WTC11 (cell line): ENCODE measurements at regions not wholly inside any gene's neighbourhood (a gene's known extent, or its start where the extent isn't known, plus 50 kb on each side); places are given as distances from the start of the nearest gene placed in this dataset.

Experiments
- CREB1 ChIP-seq: sonication (generic); formaldehyde crosslinking; IDR thresholded peaks from 2 replicates; pipeline ENCODE4 v1.8.0; 2023; ENCODE audit warnings: mild to moderate bottlenecking, missing genetic modification reagents
- CTCF ChIP-seq: fragments of 200-600 bp; IDR thresholded peaks from 2 replicates; pipeline ENCODE4 v1.8.0; 2022; ENCODE audit warnings: antibody characterized with exemption
- ELF4 ChIP-seq: sonication (generic); formaldehyde crosslinking; IDR thresholded peaks from 2 replicates; pipeline ENCODE4 v1.8.1; 2022; ENCODE audit warnings: low read depth, mild to moderate bottlenecking, moderate library complexity, missing genetic modification reagents
- ESRRA ChIP-seq: sonication (generic); formaldehyde crosslinking; IDR thresholded peaks from 2 replicates; pipeline ENCODE4 v1.8.1; 2022; ENCODE audit warnings: mild to moderate bottlenecking, missing genetic modification reagents, borderline replicate concordance
- MAX ChIP-seq: sonication (generic); formaldehyde crosslinking; IDR thresholded peaks from 2 replicates; pipeline ENCODE4 v1.8.0; 2022; ENCODE audit warnings: mild to moderate bottlenecking, missing genetic modification reagents
- SP1 ChIP-seq: sonication (generic); formaldehyde crosslinking; conservative IDR thresholded peaks from 2 replicates; pipeline ENCODE4 v1.8.1; 2022; ENCODE audit warnings: missing genetic modification reagents
- TF ChIP-seq, protein P1 (sequence below): sonication (generic); formaldehyde crosslinking; conservative IDR thresholded peaks from 2 replicates; pipeline ENCODE4 v1.8.1; 2022; ENCODE audit warnings: mild to moderate bottlenecking, missing genetic modification reagents
- TF ChIP-seq, protein P2 (sequence below): sonication (generic); formaldehyde crosslinking; IDR thresholded peaks from 2 replicates; pipeline ENCODE4 v1.8.1; 2022; ENCODE audit warnings: low read depth, mild to moderate bottlenecking, moderate library complexity, missing genetic modification reagents, borderline replicate concordance
- TF ChIP-seq, protein P3 (sequence below): sonication (generic); formaldehyde crosslinking; IDR thresholded peaks from 2 replicates; pipeline ENCODE4 v1.8.1; 2023; ENCODE audit warnings: mild to moderate bottlenecking, missing genetic modification reagents

DNA sequence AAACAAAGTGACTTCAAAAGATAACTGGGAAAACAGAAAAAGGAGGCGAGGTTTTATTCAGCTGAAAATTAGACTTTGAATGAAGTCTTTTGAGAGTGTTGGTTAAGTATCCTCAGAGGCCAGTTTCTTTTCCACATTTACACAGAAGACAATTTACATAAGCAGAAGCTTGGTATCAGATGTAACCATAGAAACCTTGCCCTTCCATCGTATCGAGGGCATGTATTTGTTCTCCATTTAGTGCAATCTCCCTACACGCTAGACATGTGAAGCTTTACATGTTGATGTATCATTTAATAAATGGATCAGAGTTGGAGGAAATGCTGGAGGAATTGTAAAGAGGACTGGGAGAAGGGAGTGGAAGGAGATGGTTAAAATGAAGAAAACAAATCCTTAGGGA, 161.0 kb upstream of the CRBN start:
- TF ChIP-seq CTCF (no peak), MAX (CRISPR knock-in tag) (no peak), CREB1 (no peak), ESRRA (CRISPR knock-in tag) (no peak), SP1 (CRISPR knock-in tag) (no peak), ELF4 (no peak)
- TF ChIP-seq, protein P1, sequence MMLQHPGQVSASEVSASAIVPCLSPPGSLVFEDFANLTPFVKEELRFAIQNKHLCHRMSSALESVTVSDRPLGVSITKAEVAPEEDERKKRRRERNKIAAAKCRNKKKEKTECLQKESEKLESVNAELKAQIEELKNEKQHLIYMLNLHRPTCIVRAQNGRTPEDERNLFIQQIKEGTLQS (CRISPR knock-in tag) = no peak
- TF ChIP-seq, protein P2, sequence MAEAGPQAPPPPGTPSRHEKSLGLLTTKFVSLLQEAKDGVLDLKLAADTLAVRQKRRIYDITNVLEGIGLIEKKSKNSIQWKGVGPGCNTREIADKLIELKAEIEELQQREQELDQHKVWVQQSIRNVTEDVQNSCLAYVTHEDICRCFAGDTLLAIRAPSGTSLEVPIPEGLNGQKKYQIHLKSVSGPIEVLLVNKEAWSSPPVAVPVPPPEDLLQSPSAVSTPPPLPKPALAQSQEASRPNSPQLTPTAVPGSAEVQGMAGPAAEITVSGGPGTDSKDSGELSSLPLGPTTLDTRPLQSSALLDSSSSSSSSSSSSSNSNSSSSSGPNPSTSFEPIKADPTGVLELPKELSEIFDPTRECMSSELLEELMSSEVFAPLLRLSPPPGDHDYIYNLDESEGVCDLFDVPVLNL (CRISPR knock-in tag) = no peak
- TF ChIP-seq, protein P3, sequence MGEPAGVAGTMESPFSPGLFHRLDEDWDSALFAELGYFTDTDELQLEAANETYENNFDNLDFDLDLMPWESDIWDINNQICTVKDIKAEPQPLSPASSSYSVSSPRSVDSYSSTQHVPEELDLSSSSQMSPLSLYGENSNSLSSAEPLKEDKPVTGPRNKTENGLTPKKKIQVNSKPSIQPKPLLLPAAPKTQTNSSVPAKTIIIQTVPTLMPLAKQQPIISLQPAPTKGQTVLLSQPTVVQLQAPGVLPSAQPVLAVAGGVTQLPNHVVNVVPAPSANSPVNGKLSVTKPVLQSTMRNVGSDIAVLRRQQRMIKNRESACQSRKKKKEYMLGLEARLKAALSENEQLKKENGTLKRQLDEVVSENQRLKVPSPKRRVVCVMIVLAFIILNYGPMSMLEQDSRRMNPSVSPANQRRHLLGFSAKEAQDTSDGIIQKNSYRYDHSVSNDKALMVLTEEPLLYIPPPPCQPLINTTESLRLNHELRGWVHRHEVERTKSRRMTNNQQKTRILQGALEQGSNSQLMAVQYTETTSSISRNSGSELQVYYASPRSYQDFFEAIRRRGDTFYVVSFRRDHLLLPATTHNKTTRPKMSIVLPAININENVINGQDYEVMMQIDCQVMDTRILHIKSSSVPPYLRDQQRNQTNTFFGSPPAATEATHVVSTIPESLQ = no peak
